ENCODE measurements at regions not wholly inside any gene's neighbourhood (a gene's known extent, or its start where the extent isn't known, plus 50 kb on each side); places are given as distances from the start of the nearest gene placed in this dataset.

DNA sequence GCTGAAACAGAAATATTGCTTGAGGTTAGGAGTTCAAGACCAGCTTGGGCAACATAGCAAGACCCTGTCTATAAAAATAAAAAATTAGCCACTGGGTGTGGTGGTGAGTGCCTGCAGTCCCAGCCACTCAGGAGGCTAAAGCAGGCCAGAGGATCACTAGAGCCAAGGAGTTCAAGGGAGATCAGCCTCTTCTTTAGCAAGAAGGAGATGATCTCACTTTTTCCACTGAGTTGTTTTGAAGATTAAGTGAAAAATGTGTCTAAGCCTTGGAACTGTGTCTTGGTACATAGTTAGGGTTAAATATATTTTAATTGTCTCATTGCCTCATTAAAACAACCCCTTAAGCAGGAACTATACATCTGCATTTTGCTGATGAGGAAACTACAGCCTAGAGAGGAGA, 279.0 kb upstream of the ZFP64 start:
- no peak for DNase-seq

DNA sequence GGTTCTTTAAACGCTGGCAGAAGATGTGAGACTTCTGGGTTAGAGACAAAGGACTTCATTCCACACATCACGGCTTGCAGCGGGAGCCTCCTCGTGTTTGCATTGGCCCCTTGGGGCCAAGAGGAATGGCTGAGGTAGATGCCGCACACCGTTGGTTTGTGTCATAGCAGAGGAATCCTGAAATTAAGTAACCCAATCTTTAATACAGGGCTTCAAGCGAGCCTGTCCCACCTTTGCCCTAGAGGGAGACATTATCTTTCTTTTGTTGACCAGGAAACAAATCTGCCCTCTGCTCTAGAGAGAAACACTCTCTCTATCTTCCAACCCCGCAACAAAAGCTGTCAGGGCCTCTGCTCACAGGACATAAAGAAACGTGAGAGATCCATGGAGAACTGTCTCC, 277.5 kb upstream of the ZFP64 start:
- no peak for DNase-seq

DNA sequence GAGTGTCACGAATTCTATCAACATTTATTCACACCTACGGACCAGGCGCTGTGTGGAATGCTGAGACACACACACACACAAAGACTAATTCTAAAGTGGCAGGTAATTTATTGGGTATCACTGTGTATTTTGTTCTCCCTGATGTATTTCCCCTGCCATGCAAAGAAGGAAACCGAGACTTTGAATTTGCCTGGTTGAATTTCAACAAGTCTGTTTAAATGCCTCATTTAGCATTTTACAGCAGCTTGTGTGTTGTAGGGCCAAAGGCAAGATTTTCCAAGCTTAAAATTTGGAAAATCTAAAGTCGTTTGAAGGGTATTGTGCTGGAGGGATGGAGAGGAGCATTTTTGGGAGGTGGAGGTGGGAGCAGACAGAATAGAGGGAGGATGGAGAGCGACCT, 274.4 kb upstream of the ZFP64 start:
- DNase-seq = no peak

- no peak for DNase-seq
These were observed 270.0 kb upstream of the ZFP64 start for GRCh38 chr20:52461582-52461981.

GRCh38 chr20:52459150-52459549, 267.6 kb upstream of the ZFP64 start:
- no peak for DNase-seq

DNA sequence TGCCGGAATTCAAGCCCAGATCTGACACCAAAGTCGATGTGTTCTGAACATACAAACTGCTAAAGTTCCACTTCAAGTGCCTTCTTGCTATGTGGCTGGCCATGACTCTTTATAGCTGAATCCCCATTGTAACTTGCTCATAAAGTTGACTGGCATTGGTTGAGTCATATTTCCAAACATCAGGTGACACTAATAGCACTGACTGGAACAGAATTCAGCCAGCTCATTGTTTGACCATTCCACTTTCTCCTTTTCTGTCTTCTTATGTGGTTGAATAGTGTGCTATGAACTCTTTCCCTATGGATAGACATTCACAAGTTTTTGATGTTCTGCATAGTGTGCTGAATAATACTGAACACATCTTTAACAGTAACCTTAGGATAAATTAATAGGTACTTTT, 266.2 kb upstream of the ZFP64 start:
- no peak for DNase-seq

- no peak for DNase-seq
These were observed 263.1 kb upstream of the ZFP64 start for GRCh38 chr20:52454660-52455059.

DNA sequence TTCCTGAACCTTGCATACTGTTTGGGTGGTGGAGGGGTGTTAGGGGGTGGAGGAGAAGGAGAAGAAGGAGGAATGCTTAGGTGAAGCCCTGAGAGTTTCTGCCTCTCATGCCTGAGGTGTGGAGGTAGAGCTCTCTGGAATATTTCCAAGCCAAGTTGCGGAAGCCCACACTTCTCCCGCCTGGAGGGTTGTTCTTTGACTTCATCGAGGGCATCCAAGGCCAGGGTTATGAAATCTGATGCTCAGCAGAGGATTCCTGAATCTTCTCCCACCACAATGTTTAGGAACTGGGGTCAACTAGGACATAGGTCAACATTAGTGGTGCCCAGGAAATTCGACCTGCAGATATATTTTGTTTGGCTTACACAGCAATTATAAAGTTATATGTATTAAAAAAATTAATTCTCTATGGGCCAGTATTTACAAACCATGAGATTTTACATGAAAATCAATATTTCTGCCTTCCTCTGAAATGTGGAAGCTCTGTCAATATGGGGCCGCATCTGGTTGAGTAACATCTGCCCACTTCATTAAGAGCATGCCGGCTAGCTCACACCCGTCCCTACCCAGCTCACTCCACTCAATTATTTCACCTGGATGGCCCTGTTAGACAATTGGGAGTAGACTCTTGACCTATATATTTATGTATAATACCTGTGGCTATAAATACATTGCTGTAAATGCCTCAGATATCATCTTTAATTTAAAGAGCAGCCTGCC, 257.1 kb upstream of the ZFP64 start:
- no peak for DNase-seq

DNA sequence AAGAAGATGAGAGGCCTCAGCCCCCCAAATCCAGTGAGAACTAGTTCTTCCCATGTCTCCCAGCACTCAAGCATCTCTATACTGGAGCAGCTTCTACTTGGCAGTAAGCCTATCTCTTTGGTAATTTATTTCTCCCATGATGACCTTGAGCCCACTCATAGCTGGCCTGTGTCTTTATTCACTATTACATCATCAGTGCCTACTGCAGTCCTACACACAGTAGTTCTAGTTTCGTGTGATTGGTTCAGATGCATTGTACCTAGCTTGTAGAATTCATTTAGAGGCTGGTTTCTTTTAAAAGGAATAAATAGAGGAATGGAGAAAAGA, 255.6 kb upstream of the ZFP64 start:
- DNase-seq = no peak

DNA sequence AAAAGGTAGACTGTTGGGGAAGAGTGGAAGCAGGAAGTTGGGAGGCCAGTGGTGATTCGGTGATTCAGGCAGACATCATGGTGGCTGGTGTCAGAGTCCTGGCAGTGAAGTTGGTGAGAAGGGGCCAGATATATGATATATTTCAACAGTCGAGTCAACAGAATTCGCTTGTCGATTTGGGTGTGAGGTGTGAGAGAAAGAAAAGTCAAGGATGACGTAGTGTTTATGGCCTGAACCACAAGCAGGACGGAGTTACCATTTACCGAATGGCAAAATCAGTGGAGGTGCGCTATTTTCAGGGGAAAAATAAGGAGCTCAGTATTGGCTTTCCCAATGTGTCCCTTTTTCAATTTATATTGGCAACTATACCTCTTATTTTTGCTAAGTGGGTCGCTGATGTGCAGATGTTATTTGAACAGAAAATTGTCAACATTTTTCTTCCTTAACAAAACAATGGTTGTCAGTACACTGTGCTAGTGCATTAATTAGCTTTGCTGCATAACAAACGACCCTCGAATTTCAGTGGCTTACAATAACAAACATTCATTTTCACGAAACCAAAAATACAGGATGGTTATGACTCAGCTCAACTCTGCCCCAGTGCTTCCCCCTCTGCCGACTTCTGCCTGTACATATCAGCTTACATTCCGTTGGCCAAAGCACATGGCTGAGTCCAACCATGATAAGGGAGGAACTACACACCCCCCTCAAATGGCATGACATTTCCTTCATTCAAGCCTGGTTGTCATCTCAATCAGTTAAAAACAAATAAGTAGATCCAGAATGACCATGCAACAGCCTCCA, 255.0 kb upstream of the ZFP64 start:
- no peak for DNase-seq

DNA sequence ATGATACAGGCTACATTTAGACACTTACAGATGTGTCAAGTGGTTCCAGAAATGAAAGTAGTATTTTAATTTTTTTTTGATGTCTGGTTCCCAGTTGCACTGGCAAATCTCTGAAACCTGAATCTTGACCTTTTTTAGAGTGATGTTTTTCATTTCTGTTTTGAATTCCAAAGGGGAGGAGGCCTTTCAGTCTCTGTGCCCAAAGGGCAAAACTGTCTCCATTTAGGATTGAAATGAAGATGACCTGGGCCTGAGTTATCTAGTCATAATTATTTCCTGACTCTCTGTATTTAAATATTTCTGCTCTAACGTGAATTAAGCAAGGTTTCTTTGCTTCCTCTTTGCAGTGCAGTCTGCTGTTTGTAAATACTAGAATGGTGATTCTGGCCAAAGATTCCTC, 252.9 kb upstream of the ZFP64 start:
- DNase-seq = no peak

GRCh38 chr20:52443874-52444273, 252.3 kb upstream of the ZFP64 start:
- no peak for DNase-seq

GRCh38 chr20:52441710-52442109, 250.1 kb upstream of the ZFP64 start:
- DNase-seq = no peak

DNA sequence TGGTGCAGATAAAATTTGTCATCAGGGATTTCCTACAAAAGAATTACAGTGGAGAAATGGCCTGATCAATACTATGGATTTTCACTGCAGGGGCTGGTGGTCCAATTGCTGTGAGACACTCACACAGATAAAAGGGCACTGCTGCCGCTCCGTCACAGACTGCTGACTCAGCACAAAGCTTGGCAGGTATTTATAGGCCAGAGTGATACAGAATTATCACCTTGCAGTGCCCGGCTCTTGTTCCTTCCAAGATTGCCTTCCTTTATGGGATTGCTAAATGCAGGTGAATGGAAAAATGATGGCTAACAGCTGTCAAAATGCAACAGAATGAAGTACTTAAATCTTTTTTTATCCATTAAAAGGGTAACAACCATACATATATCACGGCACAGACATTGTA, 247.8 kb upstream of the ZFP64 start:
- no peak for DNase-seq

- no peak for DNase-seq
These were observed 246.9 kb upstream of the ZFP64 start for GRCh38 chr20:52438326-52438963.

DNA sequence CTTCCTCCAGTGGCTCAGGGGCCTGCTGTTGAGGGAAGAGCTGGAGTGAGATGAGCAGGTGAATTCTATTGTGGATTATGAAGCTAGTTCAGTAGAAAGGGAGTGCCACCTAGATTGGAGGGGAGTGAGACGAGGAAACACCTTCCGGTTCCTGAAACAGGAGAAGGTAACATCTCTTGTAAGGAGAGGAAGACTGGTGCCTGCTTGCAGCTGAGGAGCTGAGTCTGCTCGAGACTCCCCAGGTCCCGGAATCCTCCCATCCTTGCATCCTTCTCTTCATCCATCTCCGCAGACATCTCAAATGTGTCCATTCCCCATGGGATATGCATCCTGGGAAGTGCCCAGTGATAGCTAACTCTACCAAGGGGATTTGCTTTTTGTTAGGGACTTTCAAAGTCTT, 242.9 kb upstream of the ZFP64 start:
- no peak for DNase-seq

DNA sequence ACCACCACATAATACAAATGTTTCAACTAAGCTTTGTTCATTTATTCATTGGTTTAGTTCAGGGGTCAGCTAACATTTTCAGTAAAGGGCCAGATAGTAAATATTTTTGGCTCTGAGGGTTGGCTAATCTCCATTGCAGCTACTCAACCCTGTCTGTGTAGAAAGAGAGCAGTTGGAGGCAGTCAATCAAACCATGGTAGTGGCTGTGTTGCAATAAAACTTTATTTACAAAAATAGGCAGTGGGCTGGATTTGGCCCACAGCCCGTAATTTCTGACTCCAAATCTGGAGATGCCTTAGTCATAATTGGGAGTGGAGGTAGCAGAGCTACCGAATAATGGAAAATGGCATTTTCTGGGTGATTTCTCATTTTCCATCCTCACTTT, 242.5 kb upstream of the ZFP64 start:
- DNase-seq = no peak

GRCh38 chr20:52433326-52434040, 241.9 kb upstream of the ZFP64 start:
- DNase-seq = no peak

GRCh38 chr20:52432740-52433139, 241.2 kb upstream of the ZFP64 start:
- no peak for DNase-seq

GRCh38 chr20:52429029-52429428, 237.4 kb upstream of the ZFP64 start:
- no peak for DNase-seq

GRCh38 chr20:52427960-52428359, 236.4 kb upstream of the ZFP64 start:
- DNase-seq = no peak

DNA sequence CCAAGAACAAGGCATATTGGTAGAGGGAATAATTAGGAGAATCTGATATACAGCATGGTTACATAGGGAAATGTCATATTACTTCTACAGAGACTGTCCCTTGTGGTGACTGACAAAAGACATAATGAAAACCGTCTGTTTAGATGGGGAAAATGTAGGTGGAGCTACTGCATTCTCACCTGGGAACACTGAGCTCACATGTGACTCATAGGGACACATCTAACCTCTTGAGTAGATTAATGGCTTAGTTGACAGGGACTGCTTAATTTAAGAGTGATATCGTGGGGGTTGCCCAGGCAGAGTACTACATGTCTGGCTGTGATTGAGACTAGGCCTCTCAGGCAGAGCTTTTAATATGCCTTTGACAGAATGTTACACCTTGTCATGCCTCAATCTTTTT, 235.3 kb upstream of the ZFP64 start:
- peak; percentile 9 for DNase-seq

DNA sequence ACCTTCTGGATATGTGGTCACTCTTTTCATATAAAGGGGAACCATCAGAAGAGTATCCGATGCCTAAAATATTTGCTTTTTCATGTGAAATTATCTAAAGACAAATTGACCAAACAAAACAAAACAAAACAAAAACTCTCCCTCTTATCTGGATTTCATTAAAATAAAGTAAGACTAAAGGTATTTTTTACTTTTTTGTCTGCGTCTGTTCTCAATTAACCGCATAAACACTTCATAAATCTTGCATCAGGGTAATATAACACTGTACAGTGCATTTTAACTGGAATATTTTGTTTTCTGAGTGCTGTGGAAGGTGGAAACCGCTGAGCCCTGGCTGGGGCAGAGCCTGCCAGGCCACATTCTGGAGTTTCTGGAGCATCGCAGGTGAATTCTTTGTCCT, 234.1 kb upstream of the ZFP64 start:
- no peak for DNase-seq

DNA sequence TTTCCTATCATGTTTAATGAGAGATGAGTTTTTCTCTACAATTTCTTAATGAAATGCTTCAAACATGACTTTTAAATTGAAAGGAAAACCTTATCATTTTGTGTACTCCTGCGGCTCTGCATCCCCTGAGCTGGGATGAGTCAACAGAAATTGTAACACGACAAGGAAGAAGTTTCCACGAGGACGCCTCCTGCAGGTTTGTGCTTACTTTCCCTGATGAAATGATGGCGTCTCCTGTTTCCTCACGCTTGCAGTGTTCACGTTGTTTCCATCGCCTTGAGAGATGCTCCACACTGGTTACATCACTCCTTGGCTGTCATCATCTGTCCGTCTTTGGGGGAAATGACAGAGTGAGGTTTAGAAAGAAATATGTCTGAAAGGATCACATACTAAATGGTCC, 233.7 kb upstream of the ZFP64 start:
- no peak for DNase-seq
